ENCODE measurements at regions not wholly inside any gene's neighbourhood (a gene's known extent, or its start where the extent isn't known, plus 50 kb on each side); places are given as distances from the start of the nearest gene placed in this dataset.

DNA sequence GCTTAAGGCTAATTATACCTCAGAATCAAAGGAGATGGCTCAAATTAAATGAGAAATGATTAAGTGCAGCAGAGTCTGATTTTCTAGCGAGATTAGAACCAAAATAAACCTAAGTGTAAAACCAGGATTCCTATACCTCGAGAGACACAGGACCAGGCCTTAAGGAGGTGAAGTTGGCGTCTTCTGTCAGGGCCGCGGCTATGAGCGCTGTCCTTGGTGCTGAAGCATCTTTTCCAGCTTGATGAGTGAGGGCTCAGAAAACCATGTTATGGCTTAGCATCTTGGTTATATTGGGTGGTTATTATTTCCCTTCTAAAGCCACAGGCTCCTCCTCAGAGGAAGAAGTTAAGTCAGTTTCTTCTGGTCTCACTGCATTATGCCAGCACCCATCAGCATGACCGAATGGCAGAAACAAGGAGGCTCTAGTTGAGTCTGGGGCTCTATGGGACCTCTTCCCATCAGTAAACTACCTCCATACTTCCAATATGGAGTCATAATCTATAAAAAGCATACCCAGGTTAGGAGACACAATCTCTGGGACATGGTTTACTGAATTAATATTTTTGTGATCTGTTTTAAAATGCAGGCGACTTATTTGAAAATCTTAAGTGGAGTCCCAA is 120.1 kb upstream of the NMNAT3 start:
- no peak for TF ChIP-seq POLR2AphosphoS5 (IDR thresholded peaks at IDR 0.05; ENCODE audit: low read depth, low read length)
- TF ChIP-seq SIN3A (IDR thresholded peaks at IDR 0.05; ENCODE audit: borderline replicate concordance, insufficient read depth, low read length): no peak
- peak; percentile 90 to 98 for TF ChIP-seq REST (IDR thresholded peaks at IDR 0.05; ENCODE audit: insufficient read depth in 1 of 2, low read depth in 2 of 2, low read length in 2 of 2)
- no peak for TF ChIP-seq TAF1 (IDR thresholded peaks at IDR 0.05; ENCODE audit: borderline replicate concordance, insufficient read depth, low read length)

All from PFSK-1 (cell line).